Superior temporal gyrus (tissue), 1 donor: ENCODE measurements at regions not wholly inside any gene's neighbourhood (a gene's known extent, or its start where the extent isn't known, plus 50 kb on each side); places are given as distances from the start of the nearest gene placed in this dataset.
"Not testable (repeated sequence)": the region's sequence is repeated elsewhere in the genome, so short reads cannot be mapped to it uniquely, and the experiment has no call there.

ENCODE experiments used
- DNase-seq: peaks from one replicate; pipeline ENCODE4 v3.0.0-alpha.2; 2016; ENCODE audit errors: extremely low spot score

GRCh38 chr1:166305371-166305770 lies 138.6 kb upstream of the FAM78B start:
- DNase-seq = no peak

GRCh38 chr1:166307261-166308188 lies 140.7 kb upstream of the FAM78B start:
- no peak for DNase-seq

GRCh38 chr1:166316306-166316705 lies 149.5 kb upstream of the FAM78B start:
- not testable (repeated sequence) for DNase-seq

GRCh38 chr1:166322470-166322869 lies 155.7 kb upstream of the FAM78B start:
- DNase-seq = no peak

GRCh38 chr1:166327886-166328285 lies 161.1 kb upstream of the FAM78B start:
- no peak for DNase-seq

GRCh38 chr1:166328956-166329355 lies 162.2 kb upstream of the FAM78B start:
- no peak for DNase-seq

GRCh38 chr1:166330096-166330495 lies 163.3 kb upstream of the FAM78B start:
- DNase-seq = no peak

- DNase-seq = no peak
Measured at GRCh38 chr1:166338105-166338504, 171.3 kb upstream of the FAM78B start.

GRCh38 chr1:166340709-166341108 lies 173.9 kb upstream of the FAM78B start:
- no peak for DNase-seq

GRCh38 chr1:166343276-166343675 lies 176.5 kb upstream of the FAM78B start:
- DNase-seq = no peak

- DNase-seq = no peak
Measured at GRCh38 chr1:166350490-166350889, 183.7 kb upstream of the FAM78B start.

GRCh38 chr1:166351676-166352075 lies 184.9 kb upstream of the FAM78B start:
- no peak for DNase-seq

GRCh38 chr1:166353213-166353612 lies 186.4 kb upstream of the FAM78B start:
- no peak for DNase-seq

- no peak for DNase-seq
Measured at GRCh38 chr1:166354406-166354805, 187.6 kb upstream of the FAM78B start.

GRCh38 chr1:166365081-166365480 lies 198.3 kb upstream of the FAM78B start:
- DNase-seq = no peak

GRCh38 chr1:166368030-166368429 lies 201.2 kb upstream of the FAM78B start:
- no peak for DNase-seq

- DNase-seq = no peak
Measured at GRCh38 chr1:166377896-166378295, 211.1 kb upstream of the FAM78B start.

- DNase-seq = no peak
Measured at GRCh38 chr1:166378805-166379204, 212.0 kb upstream of the FAM78B start.

- peak; percentile 35 for DNase-seq
Measured at GRCh38 chr1:166379447-166379846, 212.6 kb upstream of the FAM78B start.

GRCh38 chr1:166383137-166383536 lies 216.3 kb upstream of the FAM78B start:
- no peak for DNase-seq

GRCh38 chr1:166383635-166384346 lies 217.0 kb upstream of the FAM78B start:
- DNase-seq = no peak

GRCh38 chr1:166384948-166385347 lies 218.1 kb upstream of the FAM78B start:
- no peak for DNase-seq
